H7 (cell line): ENCODE measurements at regions not wholly inside any gene's neighbourhood (a gene's known extent, or its start where the extent isn't known, plus 50 kb on each side); places are given as distances from the start of the nearest gene placed in this dataset.
"Not testable (repeated sequence)": the region's sequence is repeated elsewhere in the genome, so short reads cannot be mapped to it uniquely, and the experiment has no call there.

Source experiments
- DNase-seq: peaks from one replicate; pipeline ENCODE4 v3.0.0; 2012
- H3K27me3 ChIP-seq: 2 replicates; pipeline ENCODE4 v1.6.0; 2011; ENCODE audit warnings: mild to moderate bottlenecking, low read length; ENCODE audit not compliant: control insufficient read depth, insufficient read depth
- H3K36me3 ChIP-seq: replicated peaks from 2 replicates; pipeline ENCODE4 v1.5.1; 2011; ENCODE audit warnings: low read length; ENCODE audit not compliant: control insufficient read depth, insufficient read depth
- H3K4me3 ChIP-seq: 2 replicates; pipeline ENCODE4 v1.5.1; 2011; ENCODE audit warnings: low read depth, mild to moderate bottlenecking, control low read depth, low read length, moderate library complexity; ENCODE audit not compliant: insufficient read depth

- DNase-seq: no peak
- no peaks in the 10 kb centered on the region for H3K27me3 ChIP-seq
Measured at GRCh38 chr14:104297721-104298401, 159.5 kb downstream of the KIF26A start.

GRCh38 chr14:104298458-104298857 is 160.1 kb downstream of the KIF26A start:
- Histone ChIP-seq H3K36me3 (no peaks in the 10 kb centered on the region), H3K27me3 (no peaks in the 10 kb centered on the region), H3K4me3 (no peak overlapping the region)
- no peak for DNase-seq

More at GRCh38 chr14:104297721-104298401, 159.5 kb downstream of the KIF26A start:
- no peaks in the 10 kb centered on the region for H3K36me3 ChIP-seq
- no peak overlapping the region for H3K4me3 ChIP-seq

DNA sequence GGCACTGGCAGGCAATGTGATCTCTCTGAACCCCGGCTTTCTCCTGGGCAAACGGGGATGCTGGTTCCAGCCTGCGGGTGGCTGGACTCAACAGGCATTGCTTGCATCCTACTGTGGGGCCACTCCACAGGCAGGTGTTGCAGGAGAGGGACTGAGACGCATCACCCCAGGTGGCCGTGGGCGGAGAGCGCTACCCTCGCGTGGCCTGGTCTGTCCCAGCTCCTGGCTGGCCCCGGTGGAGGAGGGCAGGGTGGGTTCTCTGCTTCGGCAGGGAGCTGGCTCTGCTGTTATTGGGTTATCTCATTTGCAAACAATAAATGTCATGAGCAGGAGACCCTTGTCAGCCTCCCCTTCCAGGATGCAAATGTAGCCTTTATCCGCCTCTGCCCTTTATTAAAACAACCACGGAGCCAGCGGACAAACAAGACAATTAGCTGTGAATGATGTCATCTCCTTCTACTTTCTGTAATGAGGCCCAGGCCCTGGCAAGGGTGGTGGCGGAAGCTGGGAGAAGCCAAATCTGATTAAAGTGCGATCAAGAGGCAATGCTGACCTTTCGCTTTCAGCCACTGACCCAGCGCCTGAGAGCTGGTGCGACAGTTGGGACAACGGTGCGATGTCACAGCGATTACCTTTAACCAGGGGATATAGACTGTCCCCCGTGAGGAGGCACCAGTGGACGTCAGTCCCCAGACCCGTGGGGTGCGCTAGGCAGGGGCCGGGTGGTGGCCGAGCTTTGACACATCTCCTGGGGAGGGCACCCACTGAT is 161.8 kb downstream of the KIF26A start:
- H3K27me3 ChIP-seq: no peaks in the 10 kb centered on the region
- no peak for DNase-seq
- no peaks in the 10 kb centered on the region for H3K36me3 ChIP-seq
- H3K4me3 ChIP-seq: no peak overlapping the region

GRCh38 chr14:104301731-104302460 is 163.5 kb downstream of the KIF26A start:
- Histone ChIP-seq H3K36me3 (no peaks in the 10 kb centered on the region), H3K27me3 (no peaks in the 10 kb centered on the region), H3K4me3 (no peak overlapping the region)
- no peak for DNase-seq

DNA sequence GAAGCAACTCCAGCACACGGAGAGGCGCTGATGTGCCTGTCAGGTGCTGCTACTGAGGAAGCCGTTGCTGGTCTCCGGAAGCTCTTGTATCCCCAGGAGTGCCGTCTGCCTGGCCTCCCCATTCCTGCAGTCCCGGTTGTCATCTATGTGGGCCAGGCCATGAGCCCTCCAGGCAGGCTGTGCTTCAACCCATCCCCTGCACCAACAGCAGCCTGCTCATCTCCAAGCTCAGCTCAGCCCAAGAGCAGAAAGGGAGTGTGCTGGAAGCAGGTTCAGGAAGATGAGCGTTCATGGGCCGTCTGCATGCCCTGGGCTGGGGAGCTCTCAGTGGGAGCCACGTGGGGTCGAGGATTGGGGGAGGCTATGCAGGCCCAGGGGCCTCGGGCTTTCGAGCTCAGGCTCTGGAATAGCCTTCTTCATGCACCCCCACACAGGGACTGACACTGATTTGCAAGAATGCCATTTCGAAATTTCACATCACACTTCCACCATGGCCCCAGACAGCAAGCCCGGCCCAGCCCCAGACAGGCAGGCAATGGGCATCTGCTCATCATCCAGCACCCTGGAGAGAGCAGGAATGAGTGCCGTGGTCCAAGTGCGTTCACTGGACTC is 164.5 kb downstream of the KIF26A start:
- DNase-seq: no peak
- H3K27me3 ChIP-seq: no peaks in the 10 kb centered on the region
- no peaks in the 10 kb centered on the region for H3K36me3 ChIP-seq
- H3K4me3 ChIP-seq: no peak overlapping the region

DNA sequence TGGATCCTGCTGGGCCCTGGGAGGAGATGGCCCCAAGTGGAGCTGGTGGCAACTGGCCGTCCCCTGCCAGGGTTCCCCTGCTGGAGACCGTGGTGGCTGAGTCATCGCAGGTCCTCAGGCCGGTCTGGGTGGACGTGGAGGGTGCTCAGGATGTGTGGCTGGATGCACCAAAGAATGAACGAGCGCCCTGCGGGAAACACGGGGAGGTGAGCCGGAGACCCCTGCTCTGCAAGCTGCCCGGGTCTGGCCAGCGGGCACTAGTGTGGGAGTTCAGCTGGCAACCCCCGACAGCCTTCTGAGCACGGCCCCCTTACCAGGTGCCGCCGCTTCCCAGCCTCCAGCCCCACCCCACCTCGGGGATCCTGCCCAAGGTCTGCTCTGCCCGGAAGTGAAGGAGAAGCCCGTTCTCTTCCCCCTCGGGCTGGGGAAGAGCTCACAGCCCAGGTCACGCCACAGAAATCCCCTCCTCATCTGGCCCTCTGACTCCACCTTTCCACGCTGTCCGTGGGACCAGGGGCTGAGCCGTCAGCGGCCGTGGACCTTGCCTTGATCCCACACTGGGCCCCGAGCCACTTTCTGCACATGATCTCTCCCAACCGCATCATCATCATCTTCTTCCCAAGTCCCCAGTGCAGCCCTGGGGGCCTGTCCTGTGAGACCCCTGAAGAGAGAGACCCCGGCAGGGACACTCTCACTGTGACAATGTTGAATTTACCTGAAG is 165.5 kb downstream of the KIF26A start:
- no peak for DNase-seq
- H3K27me3 ChIP-seq: no peaks in the 10 kb centered on the region
- no peaks in the 10 kb centered on the region for H3K36me3 ChIP-seq
- H3K4me3 ChIP-seq: no peak overlapping the region

- no peak for DNase-seq
- no peaks in the 10 kb centered on the region for H3K36me3 ChIP-seq
- H3K27me3 ChIP-seq: no peaks in the 10 kb centered on the region
- H3K4me3 ChIP-seq: no peak overlapping the region
Measured at GRCh38 chr14:104304451-104305351, 166.3 kb downstream of the KIF26A start.

GRCh38 chr14:104305511-104306449 is 167.4 kb downstream of the KIF26A start:
- Histone ChIP-seq H3K27me3 (no peaks in the 10 kb centered on the region), H3K4me3 (no peak overlapping the region), H3K36me3 (no peaks in the 10 kb centered on the region)
- peak; percentile 76 for DNase-seq

GRCh38 chr14:104306450-104307040 is 168.2 kb downstream of the KIF26A start:
- Histone ChIP-seq H3K4me3 (no peak overlapping the region), H3K36me3 (no peaks in the 10 kb centered on the region), H3K27me3 (no peaks in the 10 kb centered on the region)
- no peak for DNase-seq

DNA sequence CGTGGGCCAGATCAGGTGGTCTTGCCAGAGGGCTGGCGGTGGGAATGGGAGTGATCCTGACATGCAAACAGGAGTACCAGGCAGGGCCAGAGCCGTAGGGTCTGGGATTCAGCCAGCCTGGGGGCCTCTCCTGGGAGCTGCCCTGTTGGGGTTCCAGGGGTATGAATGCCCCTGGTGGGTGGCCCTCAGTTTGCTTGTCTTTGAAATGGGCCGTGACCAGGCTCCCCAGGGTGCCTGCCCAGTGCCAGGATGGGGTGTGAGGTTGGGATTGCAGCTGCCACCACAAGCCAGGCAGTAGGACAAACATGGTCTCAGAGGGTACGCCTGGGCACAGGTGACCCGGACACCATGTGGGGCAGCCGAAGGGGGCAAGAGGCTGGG is 168.8 kb downstream of the KIF26A start:
- Histone ChIP-seq H3K36me3 (no peaks in the 10 kb centered on the region), H3K4me3 (no peak overlapping the region), H3K27me3 (no peaks in the 10 kb centered on the region)
- no peak for DNase-seq

- Histone ChIP-seq H3K36me3 (no peaks in the 10 kb centered on the region), H3K27me3 (no peaks in the 10 kb centered on the region), H3K4me3 (no peak overlapping the region)
- DNase-seq: no peak
Measured at GRCh38 chr14:104307627-104308401, 169.4 kb downstream of the KIF26A start.

GRCh38 chr14:104308534-104308933 is 170.1 kb downstream of the KIF26A start:
- DNase-seq, H3K36me3 ChIP-seq, H3K4me3 ChIP-seq: not testable (repeated sequence)

More at GRCh38 chr14:104308534-104308933, 170.1 kb downstream of the KIF26A start:
- H3K27me3 ChIP-seq: not testable (repeated sequence)
